ENCODE measurements at regions not wholly inside any gene's neighbourhood (a gene's known extent, or its start where the extent isn't known, plus 50 kb on each side); places are given as distances from the start of the nearest gene placed in this dataset.

- no peaks in the 10 kb centered on the region for H3K27me3 Mint-ChIP-seq
These were observed 251.9 kb upstream of the KCND2 start for GRCh38 chr7:120021085-120021484.

GRCh38 chr7:120023494-120024167 is 249.3 kb upstream of the KCND2 start:
- Mint-ChIP-seq H3K4me1 (ENCODE audit: low read depth) (no peaks in the 10 kb centered on the region), H3K27me3 (no peaks in the 10 kb centered on the region), H3K9me3 (no peaks in the 10 kb centered on the region), H3K36me3 (ENCODE audit: low read depth) (no peaks in the 10 kb centered on the region), H3K27ac (no peak overlapping the region), H3K4me3 (no peak overlapping the region)
- intact Hi-C loops (cut with micrococcal nuclease): no loop called here

More at GRCh38 chr7:120021085-120021484, 251.9 kb upstream of the KCND2 start:
- intact Hi-C loops (cut with micrococcal nuclease): no loop called here
- H3K36me3 Mint-ChIP-seq (ENCODE audit: low read depth): no peaks in the 10 kb centered on the region
- H3K4me1 Mint-ChIP-seq (ENCODE audit: low read depth): no peaks in the 10 kb centered on the region
- no peak overlapping the region for H3K4me3 Mint-ChIP-seq
- no peak overlapping the region for H3K27ac Mint-ChIP-seq
- no peaks in the 10 kb centered on the region for H3K9me3 Mint-ChIP-seq

GRCh38 chr7:120028636-120029035 is 244.3 kb upstream of the KCND2 start:
- intact Hi-C loops (cut with micrococcal nuclease): no loop called here
- Mint-ChIP-seq H3K27ac (no peak overlapping the region), H3K9me3 (no peaks in the 10 kb centered on the region), H3K4me3 (no peak overlapping the region), H3K27me3 (no peaks in the 10 kb centered on the region), H3K4me1 (ENCODE audit: low read depth) (no peaks in the 10 kb centered on the region), H3K36me3 (ENCODE audit: low read depth) (no peaks in the 10 kb centered on the region)

- H3K36me3 Mint-ChIP-seq (ENCODE audit: low read depth): no peaks in the 10 kb centered on the region
- no peak overlapping the region for H3K27ac Mint-ChIP-seq
- no peaks in the 10 kb centered on the region for H3K4me1 Mint-ChIP-seq (ENCODE audit: low read depth)
- H3K4me3 Mint-ChIP-seq: no peak overlapping the region
- intact Hi-C loops (cut with micrococcal nuclease): no loop called here
- no peaks in the 10 kb centered on the region for H3K27me3 Mint-ChIP-seq
- H3K9me3 Mint-ChIP-seq: no peaks in the 10 kb centered on the region
These were observed 242.1 kb upstream of the KCND2 start for GRCh38 chr7:120030876-120031275.

GRCh38 chr7:120033114-120033513 is 239.9 kb upstream of the KCND2 start:
- intact Hi-C loops (cut with micrococcal nuclease): no loop called here
- H3K9me3 Mint-ChIP-seq: peaks cover 5% of the 10 kb centered on the region
- no peak overlapping the region for H3K27ac Mint-ChIP-seq
- no peaks in the 10 kb centered on the region for H3K4me1 Mint-ChIP-seq (ENCODE audit: low read depth)
- no peaks in the 10 kb centered on the region for H3K36me3 Mint-ChIP-seq (ENCODE audit: low read depth)
- no peak overlapping the region for H3K4me3 Mint-ChIP-seq
- no peaks in the 10 kb centered on the region for H3K27me3 Mint-ChIP-seq

- no peak overlapping the region for H3K4me3 Mint-ChIP-seq
- H3K27ac Mint-ChIP-seq: no peak overlapping the region
- no peaks in the 10 kb centered on the region for H3K36me3 Mint-ChIP-seq (ENCODE audit: low read depth)
- H3K9me3 Mint-ChIP-seq: peaks cover 38% of the 10 kb centered on the region
- no peaks in the 10 kb centered on the region for H3K27me3 Mint-ChIP-seq
- intact Hi-C loops (cut with micrococcal nuclease): no loop called here
- no peaks in the 10 kb centered on the region for H3K4me1 Mint-ChIP-seq (ENCODE audit: low read depth)
These were observed 233.8 kb upstream of the KCND2 start for GRCh38 chr7:120039138-120039537.

- H3K4me3 Mint-ChIP-seq: no peak overlapping the region
- peaks cover 38% of the 10 kb centered on the region for H3K9me3 Mint-ChIP-seq
- H3K36me3 Mint-ChIP-seq (ENCODE audit: low read depth): no peaks in the 10 kb centered on the region
- no peaks in the 10 kb centered on the region for H3K4me1 Mint-ChIP-seq (ENCODE audit: low read depth)
- H3K27ac Mint-ChIP-seq: no peak overlapping the region
- H3K27me3 Mint-ChIP-seq: no peaks in the 10 kb centered on the region
- intact Hi-C loops (cut with micrococcal nuclease): no loop called here
These were observed 231.2 kb upstream of the KCND2 start for GRCh38 chr7:120041798-120042197.

- H3K4me3 Mint-ChIP-seq: no peak overlapping the region
- peaks cover 32% of the 10 kb centered on the region for H3K9me3 Mint-ChIP-seq
- intact Hi-C loops (cut with micrococcal nuclease): no loop called here
- no peaks in the 10 kb centered on the region for H3K4me1 Mint-ChIP-seq (ENCODE audit: low read depth)
- no peaks in the 10 kb centered on the region for H3K27me3 Mint-ChIP-seq
- no peak overlapping the region for H3K27ac Mint-ChIP-seq
- no peaks in the 10 kb centered on the region for H3K36me3 Mint-ChIP-seq (ENCODE audit: low read depth)
These were observed 229.7 kb upstream of the KCND2 start for GRCh38 chr7:120043250-120043649.

- Mint-ChIP-seq H3K27me3 (no peaks in the 10 kb centered on the region), H3K36me3 (ENCODE audit: low read depth) (no peaks in the 10 kb centered on the region), H3K4me1 (ENCODE audit: low read depth) (no peaks in the 10 kb centered on the region), H3K9me3 (peaks cover 10% of the 10 kb centered on the region), H3K27ac (no peak overlapping the region), H3K4me3 (no peak overlapping the region)
- intact Hi-C loops (cut with micrococcal nuclease): no loop called here
These were observed 220.0 kb upstream of the KCND2 start for GRCh38 chr7:120052884-120053382.

- H3K4me3 Mint-ChIP-seq: no peak overlapping the region
- H3K27me3 Mint-ChIP-seq: no peaks in the 10 kb centered on the region
- no peaks in the 10 kb centered on the region for H3K36me3 Mint-ChIP-seq (ENCODE audit: low read depth)
These were observed 219.5 kb upstream of the KCND2 start for GRCh38 chr7:120053390-120053961.

GRCh38 chr7:120054376-120055100 is 218.4 kb upstream of the KCND2 start:
- intact Hi-C loops (cut with micrococcal nuclease): no loop called here
- no peak overlapping the region for H3K27ac Mint-ChIP-seq
- no peaks in the 10 kb centered on the region for H3K27me3 Mint-ChIP-seq
- no peaks in the 10 kb centered on the region for H3K36me3 Mint-ChIP-seq (ENCODE audit: low read depth)
- peaks cover 20% of the 10 kb centered on the region for H3K9me3 Mint-ChIP-seq
- H3K4me1 Mint-ChIP-seq (ENCODE audit: low read depth): no peaks in the 10 kb centered on the region
- H3K4me3 Mint-ChIP-seq: no peak overlapping the region

More at GRCh38 chr7:120053390-120053961, 219.5 kb upstream of the KCND2 start:
- Mint-ChIP-seq H3K9me3 (peaks cover 10% of the 10 kb centered on the region), H3K27ac (no peak overlapping the region), H3K4me1 (ENCODE audit: low read depth) (no peaks in the 10 kb centered on the region)
- intact Hi-C loops (cut with micrococcal nuclease): no loop called here

GRCh38 chr7:120055300-120055699 is 217.7 kb upstream of the KCND2 start:
- peaks cover 24% of the 10 kb centered on the region for H3K9me3 Mint-ChIP-seq
- H3K4me1 Mint-ChIP-seq (ENCODE audit: low read depth): no peaks in the 10 kb centered on the region
- no peak overlapping the region for H3K4me3 Mint-ChIP-seq
- no peaks in the 10 kb centered on the region for H3K27me3 Mint-ChIP-seq
- H3K27ac Mint-ChIP-seq: no peak overlapping the region
- intact Hi-C loops (cut with micrococcal nuclease): no loop called here
- H3K36me3 Mint-ChIP-seq (ENCODE audit: low read depth): no peaks in the 10 kb centered on the region

GRCh38 chr7:120056227-120056626 is 216.7 kb upstream of the KCND2 start:
- Mint-ChIP-seq H3K4me1 (ENCODE audit: low read depth) (no peaks in the 10 kb centered on the region), H3K4me3 (no peak overlapping the region), H3K36me3 (ENCODE audit: low read depth) (no peaks in the 10 kb centered on the region), H3K9me3 (peaks cover 24% of the 10 kb centered on the region), H3K27me3 (no peaks in the 10 kb centered on the region), H3K27ac (no peak overlapping the region)
- intact Hi-C loops (cut with micrococcal nuclease): no loop called here

GRCh38 chr7:120059641-120060040 is 213.3 kb upstream of the KCND2 start:
- H3K36me3 Mint-ChIP-seq (ENCODE audit: low read depth): no peaks in the 10 kb centered on the region
- intact Hi-C loops (cut with micrococcal nuclease): no loop called here
- peaks cover 24% of the 10 kb centered on the region for H3K9me3 Mint-ChIP-seq
- H3K4me1 Mint-ChIP-seq (ENCODE audit: low read depth): no peaks in the 10 kb centered on the region
- H3K27ac Mint-ChIP-seq: no peak overlapping the region
- H3K4me3 Mint-ChIP-seq: no peak overlapping the region
- H3K27me3 Mint-ChIP-seq: no peaks in the 10 kb centered on the region

Measured in dendritic cell treated with granulocyte-macrophage colony-stimulating factor and Interleukin-4, amounts not matched to agents 40 ng/mL and 50 ng/mL, for 4 days (primary cell).